LNCaP clone FGC (cell line): ENCODE measurements at regions not wholly inside any gene's neighbourhood (a gene's known extent, or its start where the extent isn't known, plus 50 kb on each side); places are given as distances from the start of the nearest gene placed in this dataset.

Experiments used
- DNase-seq: peaks from one replicate; pipeline ENCODE4 v3.0.0-alpha.2; 2011; ENCODE audit warnings: low read depth
- H3K4me3 ChIP-seq: 2 replicates; pipeline ENCODE4 v1.5.1; 2011; ENCODE audit warnings: mild to moderate bottlenecking, low read depth, low read length, control low read depth
- TF ChIP-seq, protein P1 (sequence below): IDR thresholded peaks from 2 replicates; pipeline ENCODE4 v1.5.1; 2012; ENCODE audit warnings: mild to moderate bottlenecking; ENCODE audit not compliant: control insufficient read depth, insufficient read depth; ENCODE audit errors: extremely low read depth

DNA sequence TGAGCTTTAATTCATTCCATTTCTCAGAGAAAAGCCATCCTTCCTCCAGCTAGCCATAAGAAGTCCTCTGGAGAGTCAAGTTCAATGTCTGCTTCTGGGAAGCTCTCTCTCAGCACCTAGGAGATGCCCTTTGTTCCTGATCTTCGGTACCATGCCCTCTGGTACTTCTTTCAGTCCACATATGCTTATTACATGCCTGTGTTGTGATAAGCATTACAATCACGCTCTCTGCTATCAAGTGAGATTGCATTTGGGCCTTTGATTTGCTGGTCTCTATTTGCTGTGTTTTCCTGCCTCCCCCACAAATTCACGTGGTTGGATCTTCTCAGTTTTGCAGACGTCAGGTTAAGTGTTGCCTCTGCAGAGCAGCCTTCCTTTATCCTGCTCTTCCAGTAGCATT lies 178.1 kb downstream of the TOX3 start:
- no peak overlapping the region for H3K4me3 ChIP-seq
- TF ChIP-seq, protein P1, sequence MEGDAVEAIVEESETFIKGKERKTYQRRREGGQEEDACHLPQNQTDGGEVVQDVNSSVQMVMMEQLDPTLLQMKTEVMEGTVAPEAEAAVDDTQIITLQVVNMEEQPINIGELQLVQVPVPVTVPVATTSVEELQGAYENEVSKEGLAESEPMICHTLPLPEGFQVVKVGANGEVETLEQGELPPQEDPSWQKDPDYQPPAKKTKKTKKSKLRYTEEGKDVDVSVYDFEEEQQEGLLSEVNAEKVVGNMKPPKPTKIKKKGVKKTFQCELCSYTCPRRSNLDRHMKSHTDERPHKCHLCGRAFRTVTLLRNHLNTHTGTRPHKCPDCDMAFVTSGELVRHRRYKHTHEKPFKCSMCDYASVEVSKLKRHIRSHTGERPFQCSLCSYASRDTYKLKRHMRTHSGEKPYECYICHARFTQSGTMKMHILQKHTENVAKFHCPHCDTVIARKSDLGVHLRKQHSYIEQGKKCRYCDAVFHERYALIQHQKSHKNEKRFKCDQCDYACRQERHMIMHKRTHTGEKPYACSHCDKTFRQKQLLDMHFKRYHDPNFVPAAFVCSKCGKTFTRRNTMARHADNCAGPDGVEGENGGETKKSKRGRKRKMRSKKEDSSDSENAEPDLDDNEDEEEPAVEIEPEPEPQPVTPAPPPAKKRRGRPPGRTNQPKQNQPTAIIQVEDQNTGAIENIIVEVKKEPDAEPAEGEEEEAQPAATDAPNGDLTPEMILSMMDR: no peak
- no peak for DNase-seq

DNA sequence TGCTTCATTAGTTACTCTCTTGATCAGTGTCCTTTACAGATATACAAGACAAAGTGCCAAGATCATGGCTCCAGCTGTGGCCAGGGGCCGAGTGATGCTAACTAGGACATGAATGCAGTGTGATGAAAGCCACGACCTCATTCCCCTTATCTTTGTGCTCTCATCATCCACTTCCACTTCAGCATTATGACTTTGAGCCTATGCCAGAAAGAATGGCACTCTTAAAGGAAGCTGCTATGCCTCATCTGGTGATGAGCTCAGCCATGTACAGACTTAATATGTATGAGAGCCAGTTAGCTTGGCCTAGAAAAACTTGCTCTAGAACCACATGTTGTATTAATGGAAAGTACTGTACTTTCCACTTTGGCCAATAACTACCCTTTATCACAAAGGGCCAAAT lies 179.1 kb downstream of the TOX3 start:
- no peak for DNase-seq
- TF ChIP-seq, protein P1: no peak
- H3K4me3 ChIP-seq: no peak overlapping the region

DNA sequence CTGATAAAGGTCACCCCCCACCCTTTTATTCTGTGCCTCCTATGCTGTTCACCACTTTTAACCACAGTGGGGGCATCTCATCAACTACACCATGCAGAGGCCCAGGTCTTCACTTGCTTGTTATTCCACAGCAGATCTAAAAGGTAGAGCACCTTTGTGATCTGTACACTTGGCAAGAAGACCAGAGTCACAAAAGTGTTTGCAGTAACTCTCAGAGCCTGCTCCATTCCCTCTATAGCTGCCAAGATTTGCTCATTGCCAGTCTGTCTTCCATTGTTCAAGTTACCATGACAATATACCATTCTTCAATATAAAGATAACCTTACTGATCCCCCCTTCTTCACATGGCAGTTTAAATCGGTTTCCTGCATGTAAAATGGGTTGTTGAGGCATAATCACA lies 180.0 kb downstream of the TOX3 start:
- no peak for DNase-seq
- TF ChIP-seq, protein P1: no peak
- H3K4me3 ChIP-seq: no peak overlapping the region

DNA sequence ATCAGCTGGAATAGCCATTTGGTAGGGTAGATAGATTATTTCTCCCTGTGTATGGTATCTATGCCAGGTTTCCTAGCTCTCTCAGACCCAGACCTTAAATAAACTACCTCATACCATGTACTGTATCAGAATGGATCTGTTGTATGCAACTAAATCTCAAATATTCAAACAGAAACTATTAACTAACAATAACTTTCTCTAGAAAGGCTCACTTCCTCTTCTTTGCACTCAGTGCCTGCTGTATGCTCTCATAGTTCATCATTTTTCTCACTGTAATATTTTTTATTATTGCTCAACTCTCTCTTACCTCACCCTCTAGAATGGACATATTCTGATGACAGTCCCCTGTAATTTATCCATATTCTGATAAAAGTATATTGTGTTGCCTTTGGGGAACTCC lies 182.4 kb downstream of the TOX3 start:
- TF ChIP-seq, protein P1: no peak
- no peak overlapping the region for H3K4me3 ChIP-seq
- no peak for DNase-seq

DNA sequence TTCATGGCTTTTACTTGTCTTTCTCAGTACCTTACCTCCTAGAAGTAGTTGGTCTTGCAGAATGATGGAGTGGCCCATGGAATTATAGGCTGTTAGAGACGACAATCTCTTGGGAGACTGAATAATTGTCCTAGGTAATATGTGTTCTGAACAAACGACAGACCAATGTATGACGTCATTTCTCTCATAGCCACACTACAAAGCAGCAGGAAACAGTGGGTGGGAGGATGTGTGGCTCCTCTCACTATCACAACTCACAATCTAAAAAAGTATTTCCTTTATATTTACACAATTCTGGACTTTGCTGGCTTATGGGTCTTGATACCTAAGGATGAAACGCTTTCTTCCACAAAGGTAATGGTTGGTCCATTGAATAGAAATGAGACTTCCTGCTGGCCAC lies 183.9 kb downstream of the TOX3 start:
- TF ChIP-seq, protein P1: no peak
- no peak for DNase-seq

DNA sequence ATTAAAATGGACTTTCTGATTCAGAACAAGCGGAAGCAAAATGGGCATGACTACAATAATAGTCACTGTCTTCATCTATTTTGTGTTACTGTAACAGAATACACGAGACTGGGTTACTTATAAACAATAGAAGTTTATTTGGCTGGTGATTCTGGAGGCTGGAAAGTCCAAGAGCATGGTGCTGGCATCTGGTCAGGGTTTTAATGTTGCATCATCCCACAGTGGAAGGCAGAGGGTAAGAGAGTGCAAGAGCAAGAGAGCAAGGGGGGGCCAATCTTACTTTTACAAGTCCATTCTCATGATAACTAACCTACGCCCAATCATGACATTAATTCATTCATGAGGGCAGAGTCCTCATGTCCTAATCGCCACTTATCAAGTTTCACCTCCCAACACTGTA lies 189.2 kb downstream of the TOX3 start:
- DNase-seq: no peak

More for the DNA sequence above, 183.9 kb downstream of the TOX3 start:
- no peak overlapping the region for H3K4me3 ChIP-seq

DNA sequence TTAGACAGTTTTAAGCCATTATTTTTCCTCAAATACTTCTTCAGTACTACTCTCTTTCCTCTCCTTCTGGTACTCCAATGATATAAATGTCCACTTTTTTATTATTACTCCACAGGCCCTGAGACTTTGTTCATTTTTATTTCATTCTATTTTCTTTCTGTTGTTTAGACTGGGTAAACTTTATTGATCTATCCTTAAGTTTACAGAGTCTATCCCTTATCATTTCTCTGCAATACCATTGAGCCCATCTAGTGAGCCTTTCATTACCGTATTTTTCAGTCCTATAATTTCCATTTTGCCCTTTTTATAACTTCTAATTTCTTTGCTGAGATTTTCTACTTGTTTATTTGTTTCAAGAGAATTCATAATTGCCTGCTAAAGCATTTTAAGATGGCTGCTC lies 193.7 kb downstream of the TOX3 start:
- DNase-seq: no peak
- TF ChIP-seq, protein P1: no peak
- no peak overlapping the region for H3K4me3 ChIP-seq

More for the DNA sequence above, 189.2 kb downstream of the TOX3 start:
- H3K4me3 ChIP-seq: no peak overlapping the region
- TF ChIP-seq, protein P1: no peak
